Inflammatory macrophage treated with lipopolysaccharide for 1 hour (primary cell): ENCODE measurements at regions not wholly inside any gene's neighbourhood (a gene's known extent, or its start where the extent isn't known, plus 50 kb on each side); places are given as distances from the start of the nearest gene placed in this dataset.
"Not testable (repeated sequence)": the region's sequence is repeated elsewhere in the genome, so short reads cannot be mapped to it uniquely, and the experiment has no call there.

Source experiments
- DNase-seq, 2 donors: peaks; one replicate each; pipeline ENCODE4 v3.0.0-alpha.2; 2020 to 2022

- DNase-seq = not testable (repeated sequence)
These were observed 357.3 kb upstream of the WSB1 start for GRCh38 chr17:26936645-26937044.

- not testable (repeated sequence) for DNase-seq
These were observed 356.1 kb upstream of the WSB1 start for GRCh38 chr17:26937750-26938322.

GRCh38 chr17:26939755-26940154, 354.2 kb upstream of the WSB1 start:
- not testable (repeated sequence) for DNase-seq

DNA sequence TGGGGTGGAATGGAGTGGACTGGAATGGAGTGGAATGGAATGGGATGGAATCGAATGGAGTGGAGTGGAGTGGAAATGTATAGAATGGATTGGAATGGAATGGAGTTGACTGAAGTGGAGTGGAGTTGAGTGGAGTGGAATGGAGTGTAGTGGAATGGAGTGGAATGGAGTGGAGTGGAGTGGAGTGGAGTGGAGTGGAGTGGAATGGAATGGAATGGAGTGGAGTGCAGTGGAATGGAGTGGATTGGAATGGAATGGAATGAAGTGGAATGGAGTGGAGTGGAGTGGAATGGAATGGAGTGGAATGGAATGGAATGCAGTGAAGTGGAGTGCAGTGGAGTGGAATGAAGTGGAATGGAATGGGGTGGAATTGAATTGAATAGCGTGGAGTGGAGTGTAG, 353.3 kb upstream of the WSB1 start:
- DNase-seq = not testable (repeated sequence)

GRCh38 chr17:26962255-26963162, 331.4 kb upstream of the WSB1 start:
- no peak for DNase-seq

- no peak for DNase-seq
These were observed 330.8 kb upstream of the WSB1 start for GRCh38 chr17:26963163-26963503.

DNA sequence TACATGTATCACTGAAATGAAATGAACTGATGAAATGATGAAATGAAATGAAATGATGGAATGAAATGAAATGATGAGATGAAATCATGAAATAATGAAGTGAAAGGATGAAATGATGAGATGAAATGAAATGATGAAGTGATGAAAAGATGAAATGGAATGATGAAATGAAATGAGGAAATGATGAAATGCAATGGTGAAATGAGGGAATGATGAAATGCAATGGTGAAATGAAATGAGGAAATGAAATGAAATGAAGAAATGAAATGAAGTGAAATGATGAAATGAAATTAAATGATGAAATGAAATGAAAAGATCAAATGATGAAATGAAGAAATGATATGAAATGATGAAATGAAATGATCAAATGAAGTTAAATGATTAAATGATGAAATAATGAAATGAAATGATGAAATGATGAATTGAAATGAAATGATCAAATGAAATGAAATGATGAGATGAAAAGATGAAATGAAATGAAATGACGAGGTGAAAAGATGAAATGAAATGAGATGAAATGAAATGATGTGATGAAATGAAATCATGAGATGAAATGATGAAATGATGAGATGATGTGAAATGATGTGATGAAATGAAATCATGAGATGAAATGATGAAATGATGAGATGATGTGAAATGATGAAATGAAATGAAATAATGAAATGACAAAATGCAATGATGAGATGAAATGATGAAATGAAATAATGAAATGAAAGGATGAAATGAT, 327.9 kb upstream of the WSB1 start:
- DNase-seq = not testable (repeated sequence)

DNA sequence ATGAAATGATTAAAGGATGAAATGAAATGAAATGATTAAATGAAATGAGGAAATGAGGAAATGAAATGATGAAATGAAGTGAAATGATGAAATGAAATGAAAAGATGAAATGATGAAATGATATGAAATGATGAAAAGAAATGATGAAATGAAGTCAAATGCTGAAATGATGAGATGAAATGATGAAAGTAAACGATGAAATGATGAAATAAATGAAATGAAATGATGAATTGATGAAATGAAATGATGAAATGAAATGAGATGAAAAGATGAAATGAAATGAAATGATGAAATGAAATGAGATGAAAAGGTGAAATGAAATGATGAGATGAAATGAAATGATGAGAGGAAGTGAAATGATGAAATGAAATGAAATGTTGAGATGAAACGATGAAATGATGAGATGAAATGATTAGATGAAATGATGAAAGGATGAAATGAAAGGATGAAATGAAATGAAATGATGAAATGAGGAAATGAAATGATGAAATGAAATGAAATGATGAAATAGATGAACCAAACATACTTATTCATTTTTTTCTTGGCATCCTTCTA, 327.2 kb upstream of the WSB1 start:
- not testable (repeated sequence) for DNase-seq

DNA sequence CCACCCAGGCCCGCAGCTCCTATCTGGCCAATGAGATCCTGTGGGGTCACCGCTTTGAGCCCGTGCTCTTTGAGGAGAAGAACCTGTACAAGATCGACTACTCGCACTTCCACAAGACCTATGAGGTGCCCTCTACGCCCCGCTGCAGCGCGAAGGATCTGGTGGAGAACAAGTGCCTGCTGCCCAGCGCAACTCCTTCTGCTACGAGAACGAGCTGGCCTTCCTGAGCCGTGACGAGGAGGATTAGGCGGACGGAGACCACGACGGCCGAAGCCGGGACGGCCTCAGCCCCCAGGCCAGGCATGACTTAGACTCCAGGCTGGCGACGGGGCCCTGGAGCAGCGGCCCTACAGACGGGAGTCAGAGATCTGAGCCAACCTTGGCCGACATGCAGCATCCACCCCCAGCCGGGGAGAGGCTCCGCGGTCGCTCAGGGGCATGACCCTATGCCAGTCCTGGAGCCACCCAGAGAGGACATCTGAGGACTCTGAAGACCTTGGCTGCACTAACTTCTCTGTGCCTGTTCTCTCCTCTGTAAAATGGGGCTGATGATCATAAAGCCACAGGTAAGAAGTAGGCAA, 312.0 kb upstream of the WSB1 start:
- not testable (repeated sequence) for DNase-seq

GRCh38 chr17:26982563-26982962, 311.4 kb upstream of the WSB1 start:
- not testable (repeated sequence) for DNase-seq

GRCh38 chr17:26987851-26988250, 306.1 kb upstream of the WSB1 start:
- DNase-seq = not testable (repeated sequence)

- DNase-seq = not testable (repeated sequence)
These were observed 299.3 kb upstream of the WSB1 start for GRCh38 chr17:26994648-26995047.

DNA sequence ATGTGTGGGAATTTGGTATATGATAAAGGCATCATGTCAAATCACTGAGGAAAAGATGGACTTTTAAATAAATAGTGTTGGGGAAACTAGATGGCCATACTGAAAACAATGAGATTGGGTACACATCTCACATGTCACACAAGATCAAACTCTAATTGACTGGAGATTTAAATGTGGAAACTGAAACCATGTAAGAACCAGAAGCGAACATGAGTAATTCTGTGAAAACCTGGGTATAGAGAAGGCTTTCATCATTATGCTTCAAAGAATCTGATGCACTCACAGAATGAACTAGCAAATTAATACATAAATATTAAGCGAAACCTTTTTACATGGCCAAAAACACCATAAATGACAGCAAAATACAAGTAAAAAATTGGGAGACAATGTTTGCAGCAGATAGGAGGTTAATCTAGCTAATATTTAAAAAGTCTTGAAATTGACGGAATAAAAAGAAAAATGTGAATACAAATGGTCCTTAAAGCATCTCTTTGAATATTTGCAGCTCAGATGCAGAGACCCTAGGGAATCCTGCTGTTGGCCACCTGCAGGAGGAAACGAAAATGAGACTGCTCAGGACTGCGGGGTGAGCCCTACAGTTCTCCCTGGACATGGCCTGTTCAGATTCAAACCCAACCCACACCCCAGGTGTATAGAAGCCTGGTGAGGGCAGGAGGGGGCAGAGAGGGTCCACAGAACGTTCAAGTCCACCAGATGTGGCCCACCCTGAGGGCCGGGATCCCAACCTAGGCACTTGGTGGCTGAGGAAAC, 297.6 kb upstream of the WSB1 start:
- not testable (repeated sequence) for DNase-seq

- not testable (repeated sequence) for DNase-seq
These were observed 286.0 kb upstream of the WSB1 start for GRCh38 chr17:27007734-27008531.

GRCh38 chr17:27009087-27009486, 284.8 kb upstream of the WSB1 start:
- no peak for DNase-seq

DNA sequence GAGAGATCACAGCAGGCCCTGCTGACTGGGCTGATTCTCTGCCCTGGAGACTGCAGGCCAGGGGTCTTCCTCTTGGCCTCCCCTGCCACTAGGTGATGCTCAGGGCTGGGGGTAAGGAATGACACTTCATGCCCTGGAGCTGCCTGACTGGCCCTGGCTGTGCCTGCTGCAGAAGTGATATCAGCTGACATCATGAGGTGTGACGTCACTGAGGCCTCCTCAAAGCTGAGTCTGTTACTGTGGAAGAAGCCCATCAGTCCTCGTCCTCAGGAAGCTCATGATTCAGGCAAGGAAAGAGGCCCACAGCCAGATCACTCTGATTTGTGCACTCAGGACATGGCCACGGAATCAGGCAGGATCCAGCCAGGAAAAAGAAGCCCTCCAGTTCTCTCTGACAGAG, 283.8 kb upstream of the WSB1 start:
- DNase-seq = not testable (repeated sequence)

DNA sequence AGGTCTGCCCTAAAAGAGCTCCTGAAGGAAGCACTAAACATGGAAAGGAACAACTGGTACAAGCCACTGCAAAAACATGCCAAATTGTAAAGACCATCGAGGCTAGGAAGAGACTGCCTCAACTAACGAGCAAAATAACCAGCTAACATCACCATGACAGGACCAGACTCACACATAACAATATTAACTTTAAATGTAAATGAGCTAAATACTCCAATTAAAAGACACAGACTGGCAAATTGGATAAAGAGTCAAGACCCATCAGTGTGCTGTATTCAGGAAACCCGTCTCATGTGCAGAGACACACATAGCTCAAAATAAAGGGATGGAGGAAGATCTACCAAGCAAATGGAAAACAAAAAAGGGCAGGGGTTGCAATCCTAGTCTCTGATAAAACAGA, 263.4 kb upstream of the WSB1 start:
- not testable (repeated sequence) for DNase-seq

DNA sequence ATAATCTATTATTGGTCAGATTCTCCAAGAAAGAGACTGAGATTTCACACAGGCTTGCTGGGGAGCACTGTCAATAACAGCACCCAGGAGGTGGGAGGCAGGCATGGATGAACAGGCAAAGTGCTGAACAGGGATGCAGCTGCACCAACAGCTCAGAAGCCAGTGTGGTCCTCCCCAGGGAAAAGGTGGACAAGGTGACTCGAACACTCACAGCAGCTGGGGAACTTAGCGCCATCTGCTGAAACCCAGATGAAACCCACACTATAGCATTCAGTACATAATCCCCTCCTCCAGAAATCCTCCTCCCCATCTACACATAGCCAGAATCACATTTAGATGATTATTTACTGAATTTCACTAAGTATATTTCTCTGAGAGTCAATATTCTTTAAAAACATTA, 255.2 kb upstream of the WSB1 start:
- DNase-seq = no peak

GRCh38 chr17:27045039-27045438, 248.9 kb upstream of the WSB1 start:
- DNase-seq = not testable (repeated sequence)

- DNase-seq = no peak
These were observed 244.7 kb upstream of the WSB1 start for GRCh38 chr17:27049104-27049784.

- no peak for DNase-seq
These were observed 228.3 kb upstream of the WSB1 start for GRCh38 chr17:27065588-27065987.
